ENCODE measurements at regions not wholly inside any gene's neighbourhood (a gene's known extent, or its start where the extent isn't known, plus 50 kb on each side); places are given as distances from the start of the nearest gene placed in this dataset.

DNA sequence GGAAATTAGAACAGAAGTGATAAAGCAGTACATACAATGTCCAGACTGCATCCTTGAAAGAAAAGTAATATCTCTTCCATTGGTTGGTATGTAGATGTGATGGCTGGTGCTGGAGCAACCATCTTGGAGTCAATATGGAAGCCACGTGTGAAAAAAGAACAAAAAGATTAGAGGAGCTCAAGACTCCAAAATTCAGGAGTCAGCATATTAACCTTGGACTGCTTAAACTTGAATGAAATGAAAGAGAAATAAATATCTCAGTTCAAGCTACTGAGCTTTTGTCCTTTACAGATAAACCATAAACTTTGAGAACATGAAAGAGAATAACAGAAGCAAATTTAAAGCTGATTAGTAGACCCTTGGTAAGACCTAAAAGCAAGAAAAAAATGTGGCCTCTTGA is 197.9 kb downstream of the HS3ST3B1 start:
- TF ChIP-seq, protein P1, sequence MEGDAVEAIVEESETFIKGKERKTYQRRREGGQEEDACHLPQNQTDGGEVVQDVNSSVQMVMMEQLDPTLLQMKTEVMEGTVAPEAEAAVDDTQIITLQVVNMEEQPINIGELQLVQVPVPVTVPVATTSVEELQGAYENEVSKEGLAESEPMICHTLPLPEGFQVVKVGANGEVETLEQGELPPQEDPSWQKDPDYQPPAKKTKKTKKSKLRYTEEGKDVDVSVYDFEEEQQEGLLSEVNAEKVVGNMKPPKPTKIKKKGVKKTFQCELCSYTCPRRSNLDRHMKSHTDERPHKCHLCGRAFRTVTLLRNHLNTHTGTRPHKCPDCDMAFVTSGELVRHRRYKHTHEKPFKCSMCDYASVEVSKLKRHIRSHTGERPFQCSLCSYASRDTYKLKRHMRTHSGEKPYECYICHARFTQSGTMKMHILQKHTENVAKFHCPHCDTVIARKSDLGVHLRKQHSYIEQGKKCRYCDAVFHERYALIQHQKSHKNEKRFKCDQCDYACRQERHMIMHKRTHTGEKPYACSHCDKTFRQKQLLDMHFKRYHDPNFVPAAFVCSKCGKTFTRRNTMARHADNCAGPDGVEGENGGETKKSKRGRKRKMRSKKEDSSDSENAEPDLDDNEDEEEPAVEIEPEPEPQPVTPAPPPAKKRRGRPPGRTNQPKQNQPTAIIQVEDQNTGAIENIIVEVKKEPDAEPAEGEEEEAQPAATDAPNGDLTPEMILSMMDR (IDR thresholded peaks at IDR 0.05; ENCODE audit: poor library complexity) = no peak
- TF ChIP-seq EZH2 (IDR thresholded peaks at IDR 0.05; ENCODE audit: borderline replicate concordance) = no peak

Measured in hepatocyte (in vitro differentiated cells).